HepG2 (cell line): ENCODE measurements at regions not wholly inside any gene's neighbourhood (a gene's known extent, or its start where the extent isn't known, plus 50 kb on each side); places are given as distances from the start of the nearest gene placed in this dataset.

ENCODE experiments used
- ATAC-seq: fragments of 200-7000 bp; cut with Tn5 transposase; 3 replicates; pipeline ENCODE4 v1.9.1; 2020; ENCODE audit warnings: mild to moderate bottlenecking, moderate library complexity
- BruUV-seq: library from RNA; stranded (reverse); fragments of 400-500 nt; replicated peaks from 2 replicates; lab custom pipeline; 2021; lab: Mats Ljungman, UMichigan
- CTCF ChIA-PET: fragments of 300-600 bp; formaldehyde crosslinking; extraction: SDS; loops from one replicate; lab custom pipeline; 2021; ENCODE audit warnings: low total read pairs, inconsistent platforms, low intra/inter-chr PET ratio; lab: Yijun Ruan, JAX
- POLR2A ChIA-PET: fragments of 350-600 bp; sonication (Branson Sonifier 250); formaldehyde crosslinking; loops from one replicate; lab custom pipeline; 2020; ENCODE audit warnings: antibody characterized with exemption, inconsistent platforms; lab: Yijun Ruan, JAX
- DNase-seq: peaks from one replicate; pipeline ENCODE4 v3.0.0-alpha.2; 2015; ENCODE audit warnings: low spot score
- FAIRE-seq: peaks from 3 replicates; lab custom pipeline; 2011; peaks lifted over from hg19 to GRCh38; lab: Jason Lieb, UNC
- H2AFZ ChIP-seq: one replicate; pipeline ENCODE4 v1.6.1; 2011; ENCODE audit warnings: low read length, inconsistent platforms
- H3K27ac ChIP-seq: fragments of 300-600 bp; 3 replicates; pipeline ENCODE4 v1.8.0; 2011; ENCODE audit warnings: mixed run types, mild to moderate bottlenecking, mixed read lengths, low read length, inconsistent platforms; ENCODE audit not compliant: insufficient read depth; ENCODE audit errors: extremely low read length
- H3K27me3 ChIP-seq, 2 experiments: fragments of 200-600 bp in 1 of 2; 2 replicates in 1 of 2; 3 replicates in 1 of 2; pipeline versions ENCODE4 v1.6.0 to v1.8.0; 2011; ENCODE audit warnings: low read length in 2 of 2, mild to moderate bottlenecking in 2 of 2, moderate library complexity in 2 of 2, inconsistent platforms in 1 of 2; ENCODE audit not compliant: insufficient read depth in 2 of 2, control insufficient read depth in 1 of 2
- H3K36me3 ChIP-seq, 2 experiments: fragments of 200-600 bp in 1 of 2; replicated peaks in 1 of 2; 2 replicates in 1 of 2; 3 replicates in 1 of 2; pipeline versions ENCODE4 v1.5.1 to v1.8.0; 2011; ENCODE audit warnings: low read length in 2 of 2, inconsistent platforms in 1 of 2; ENCODE audit not compliant: insufficient read depth in 2 of 2, control insufficient read depth in 1 of 2
- H3K4me1 ChIP-seq: 2 replicates; pipeline ENCODE4 v1.5.1; 2012; ENCODE audit warnings: low read length, inconsistent platforms; ENCODE audit not compliant: insufficient read depth
- H3K4me2 ChIP-seq: 2 replicates; pipeline ENCODE4 v1.6.0; 2011; ENCODE audit warnings: low read depth, low read length, inconsistent platforms
- H3K4me3 ChIP-seq, 3 experiments: fragments of 200-600 bp in 1 of 3; sonication (generic), shearing (Covaris generic) in 1 of 3; replicated peaks in 1 of 3; 2 replicates each; pipeline ENCODE4 v1.5.1; 2011 to 2016; ENCODE audit warnings: low read length in 3 of 3, inconsistent platforms in 2 of 3, low read depth in 2 of 3, mild to moderate bottlenecking in 2 of 3, control low read depth in 1 of 3, mixed read lengths in 1 of 3; ENCODE audit not compliant: insufficient read depth in 1 of 3
- H3K79me2 ChIP-seq: one replicate; pipeline ENCODE4 v1.6.1; 2011; ENCODE audit warnings: low read length, inconsistent platforms; ENCODE audit not compliant: insufficient read depth
- H3K9ac ChIP-seq: 2 replicates; pipeline ENCODE4 v1.6.0; 2011; ENCODE audit warnings: mild to moderate bottlenecking, low read depth, low read length, inconsistent platforms; ENCODE audit not compliant: insufficient read depth
- H3K9me3 ChIP-seq: 2 replicates; pipeline ENCODE4 v1.5.1; 2012; ENCODE audit warnings: mild to moderate bottlenecking, low read length
- H4K20me1 ChIP-seq: 2 replicates; pipeline ENCODE4 v1.6.0; 2011; ENCODE audit warnings: inconsistent platforms, mild to moderate bottlenecking, low read length, moderate library complexity; ENCODE audit not compliant: insufficient read depth
- ARID4A ChIP-seq: sonication (generic); formaldehyde crosslinking; IDR thresholded peaks from 2 replicates; pipeline ENCODE4 v1.5.0; 2020; ENCODE audit warnings: mild to moderate bottlenecking, missing genetic modification reagents, borderline replicate concordance
- DBP ChIP-seq: sonication (generic); formaldehyde crosslinking; IDR thresholded peaks from 2 replicates; pipeline ENCODE4 v1.4.0; 2020; ENCODE audit warnings: missing genetic modification reagents; ENCODE audit errors: not compliant biosample characterization
- GPN1 ChIP-seq: sonication (generic); formaldehyde crosslinking; IDR thresholded peaks from 2 replicates; pipeline ENCODE4 v1.5.1; 2020; ENCODE audit warnings: missing genetic modification reagents, borderline replicate concordance
- MAZ ChIP-seq, 2 experiments: sonication (generic) in 1 of 2; formaldehyde crosslinking in 1 of 2; IDR thresholded peaks; 2 replicates each; pipeline versions ENCODE4 v1.5.0 to v1.6.1; 2012 to 2020; ENCODE audit warnings: low read depth in 2 of 2, mild to moderate bottlenecking in 2 of 2, borderline replicate concordance in 1 of 2, improper control_type of control experiment in 1 of 2, low read length in 1 of 2, missing genetic modification reagents in 1 of 2, moderate library complexity in 1 of 2
- NCOA5 ChIP-seq: sonication (generic); formaldehyde crosslinking; IDR thresholded peaks from 2 replicates; pipeline ENCODE4 v1.4.0; 2020; ENCODE audit warnings: missing genetic modification reagents
- NR1H2 ChIP-seq: sonication (generic); formaldehyde crosslinking; IDR thresholded peaks from 2 replicates; pipeline ENCODE4 v1.8.1; 2022; ENCODE audit warnings: low read depth, missing genetic modification reagents, borderline replicate concordance
- TCF7 ChIP-seq: sonication (generic); IDR thresholded peaks from 2 replicates; pipeline ENCODE4 v1.6.1; 2016; ENCODE audit warnings: antibody characterized with exemption, low read depth
- ZNF776 ChIP-seq: sonication (generic); formaldehyde crosslinking; IDR thresholded peaks from 2 replicates; pipeline ENCODE4 v1.4.0; 2020; ENCODE audit warnings: mild to moderate bottlenecking, missing genetic modification reagents
- ZNF83 ChIP-seq: sonication (generic); formaldehyde crosslinking; IDR thresholded peaks from 2 replicates; pipeline ENCODE4 v1.4.0; 2020; ENCODE audit warnings: missing genetic modification reagents, mild to moderate bottlenecking, borderline replicate concordance
- WGBS: methylation state at CpG from one replicate; pipeline ENCODE4 v1.1.6; 2017; ENCODE audit warnings: low lambda C conversion rate; 5-methylcytosine and 5-hydroxymethylcytosine counted together
- in situ Hi-C: cut with HindIII; loops from 2 replicates; pipeline ENCODE4 v1.10.0; 2017; ENCODE audit warnings: low pct_unique_long_range_greater_than_20kb; ENCODE audit not compliant: extremely low pct_ligation_motif_present
- intact Hi-C: fragments of 100-400 bp; cut with micrococcal nuclease; formaldehyde crosslinking; loops from one replicate; pipeline ENCODE4 v1.10.0; 2022; ENCODE audit not compliant: unreplicated experiment

GRCh38 chrX:124931958-124932357 is 387.7 kb upstream of the TEX13C start:
- FAIRE-seq, result no peak
- Histone ChIP-seq H3K79me2 (no peaks in the 10 kb centered on the region), H3K4me2 (no peak overlapping the region), H3K4me3 (no peak overlapping the region), H4K20me1 (no peaks in the 10 kb centered on the region), H3K9ac (no peak overlapping the region), H3K4me1 (no peaks in the 10 kb centered on the region), H2AFZ (no peak overlapping the region), H3K36me3 (no peaks in the 10 kb centered on the region), H3K9me3 (no peaks in the 10 kb centered on the region), H3K27ac (no peak overlapping the region), H3K27me3 (no peaks in the 10 kb centered on the region)
- ChIA-PET CTCF (no interaction called here), POLR2A (no interaction called here)
- no peak for DNase-seq
- intact Hi-C loops, result no loop called here
- in situ Hi-C loops, result no loop called here
- WGBS, result 0% methylated on average over 2 of the region's 3 CpGs
- no peak for ATAC-seq
- TF ChIP-seq ZNF83 (CRISPR knock-in tag) (no peak), NCOA5 (no peak)
- BruUV-seq, result no TSS peak

DNA sequence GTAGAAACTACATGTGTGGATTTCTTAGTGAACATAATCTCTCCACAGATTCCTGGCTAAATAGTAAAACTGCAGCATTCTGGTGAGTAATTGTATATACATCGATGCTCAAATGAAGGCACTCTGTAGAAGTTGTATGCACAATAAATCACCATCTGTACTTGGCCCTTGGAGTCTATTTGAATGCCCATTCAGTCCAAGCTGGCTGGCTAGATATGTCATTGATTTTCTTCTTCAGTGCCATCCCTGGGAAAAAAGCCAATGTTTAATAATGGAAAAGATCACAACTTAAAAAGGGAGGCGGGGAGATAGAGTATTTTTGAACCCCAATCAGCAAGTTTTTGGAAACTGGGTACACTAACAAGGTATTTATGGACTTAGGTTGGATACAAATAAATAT is 381.0 kb upstream of the TEX13C start:
- TF ChIP-seq NR1H2 (CRISPR knock-in tag), result no peak
- no peak for TF ChIP-seq GPN1 (CRISPR knock-in tag)
- no peak for TF ChIP-seq DBP (CRISPR knock-in tag)
- no peak for TF ChIP-seq MAZ (IDR thresholded peaks at IDR 0.05; ENCODE audit: borderline replicate concordance, low read depth, low read length)
- no peak for TF ChIP-seq MAZ (CRISPR knock-in tag; IDR thresholded peaks at IDR 0.05; ENCODE audit: low read depth)
- no peak for TF ChIP-seq ARID4A
- TF ChIP-seq ZNF776 (CRISPR knock-in tag), result no peak
- TF ChIP-seq TCF7, result no peak
- ATAC-seq (no peak), FAIRE-seq (no peak), DNase-seq (no peak)
- CTCF ChIA-PET, result no interaction called here
- Histone ChIP-seq H3K4me1 (no peaks in the 10 kb centered on the region), H4K20me1 (no peaks in the 10 kb centered on the region), H3K79me2 (no peaks in the 10 kb centered on the region), H3K36me3 (no peaks in the 10 kb centered on the region), H2AFZ (no peak overlapping the region), H3K27ac (no peak overlapping the region), H3K9me3 (no peaks in the 10 kb centered on the region), H3K4me3 (no peak overlapping the region), H3K27me3 (no peaks in the 10 kb centered on the region), H3K4me2 (no peak overlapping the region), H3K9ac (no peak overlapping the region)
- 0% methylated on average over 1 of the region's 2 CpGs for WGBS
- intact Hi-C loops, result no loop called here
- POLR2A ChIA-PET, result no interaction called here
- BruUV-seq, result no TSS peak
- in situ Hi-C loops, result no loop called here
